Nephron progenitor cell (in vitro differentiated cells): ENCODE measurements at regions not wholly inside any gene's neighbourhood (a gene's known extent, or its start where the extent isn't known, plus 50 kb on each side); places are given as distances from the start of the nearest gene placed in this dataset.

Experiments
- DNase-seq: peaks from one replicate; pipeline ENCODE4 v3.0.0; 2021
- H3K27ac Mint-ChIP-seq: 2 replicates; pipeline ENCODE4 v1.8.0; 2021; ENCODE audit warnings: mild to moderate bottlenecking, moderate library complexity, mixed read lengths
- H3K27me3 Mint-ChIP-seq: 2 replicates; pipeline ENCODE4 v1.8.0; 2021; ENCODE audit warnings: mild to moderate bottlenecking, low read depth, mixed read lengths; ENCODE audit not compliant: poor library complexity
- H3K36me3 Mint-ChIP-seq: 2 replicates; pipeline ENCODE4 v1.8.0; 2021; ENCODE audit warnings: low read depth, mixed read lengths
- H3K4me1 Mint-ChIP-seq: 2 replicates; pipeline ENCODE4 v1.8.0; 2021; ENCODE audit warnings: mixed read lengths
- H3K4me3 Mint-ChIP-seq: 2 replicates; pipeline ENCODE4 v1.8.0; 2021; ENCODE audit warnings: mild to moderate bottlenecking, moderate library complexity, mixed read lengths
- H3K9me3 Mint-ChIP-seq: 2 replicates; pipeline ENCODE4 v1.8.0; 2021; ENCODE audit warnings: mild to moderate bottlenecking, moderate library complexity, mixed read lengths
- CTCF ChIP-seq: fragments of 200-600 bp; sonication (generic); IDR thresholded peaks from 2 replicates; pipeline ENCODE4 v1.5.0; 2021; ENCODE audit warnings: antibody characterized with exemption

- peak overlapping the region; percentile 63 for H3K27ac Mint-ChIP-seq
- no peaks in the 10 kb centered on the region for H3K36me3 Mint-ChIP-seq
- peaks cover 33% of the 10 kb centered on the region for H3K4me1 Mint-ChIP-seq
- H3K9me3 Mint-ChIP-seq = peaks cover 4% of the 10 kb centered on the region
- no peaks in the 10 kb centered on the region for H3K27me3 Mint-ChIP-seq
- TF ChIP-seq CTCF = no peak
- DNase-seq = no peak
- H3K4me3 Mint-ChIP-seq = no peak overlapping the region
Observed at GRCh38 chr13:74695021-74695800, 561.0 kb upstream of the KLF12 start.

- Mint-ChIP-seq H3K4me1 (peaks cover 16% of the 10 kb centered on the region), H3K27ac (peak overlapping the region; percentile 25), H3K36me3 (peaks cover 8% of the 10 kb centered on the region), H3K9me3 (peaks cover 28% of the 10 kb centered on the region), H3K4me3 (no peak overlapping the region), H3K27me3 (peaks cover 3% of the 10 kb centered on the region)
- TF ChIP-seq CTCF = no peak
- peak; percentile 23 for DNase-seq
Observed at GRCh38 chr13:74687442-74688182, 553.4 kb upstream of the KLF12 start.

- no peak for TF ChIP-seq CTCF
- no peak overlapping the region for H3K4me3 Mint-ChIP-seq
- peaks cover 28% of the 10 kb centered on the region for H3K9me3 Mint-ChIP-seq
- peaks cover 8% of the 10 kb centered on the region for H3K36me3 Mint-ChIP-seq
- no peaks in the 10 kb centered on the region for H3K27me3 Mint-ChIP-seq
- H3K4me1 Mint-ChIP-seq = peaks cover 8% of the 10 kb centered on the region
- H3K27ac Mint-ChIP-seq = no peak overlapping the region
- no peak for DNase-seq
Observed at GRCh38 chr13:74683411-74683810, 549.2 kb upstream of the KLF12 start.

GRCh38 chr13:74682746-74683145 lies 548.5 kb upstream of the KLF12 start:
- no peak overlapping the region for H3K27ac Mint-ChIP-seq
- no peak for TF ChIP-seq CTCF
- H3K9me3 Mint-ChIP-seq = peaks cover 28% of the 10 kb centered on the region
- H3K27me3 Mint-ChIP-seq = no peaks in the 10 kb centered on the region
- no peak overlapping the region for H3K4me3 Mint-ChIP-seq
- DNase-seq = no peak
- H3K4me1 Mint-ChIP-seq = peaks cover 3% of the 10 kb centered on the region
- H3K36me3 Mint-ChIP-seq = peaks cover 8% of the 10 kb centered on the region

GRCh38 chr13:74681891-74682290 lies 547.7 kb upstream of the KLF12 start:
- no peaks in the 10 kb centered on the region for H3K27me3 Mint-ChIP-seq
- no peak for TF ChIP-seq CTCF
- H3K36me3 Mint-ChIP-seq = peaks cover 8% of the 10 kb centered on the region
- no peak overlapping the region for H3K27ac Mint-ChIP-seq
- DNase-seq = no peak
- H3K4me1 Mint-ChIP-seq = no peaks in the 10 kb centered on the region
- H3K4me3 Mint-ChIP-seq = no peak overlapping the region
- H3K9me3 Mint-ChIP-seq = peaks cover 28% of the 10 kb centered on the region
